ENCODE measurements at regions not wholly inside any gene's neighbourhood (a gene's known extent, or its start where the extent isn't known, plus 50 kb on each side); places are given as distances from the start of the nearest gene placed in this dataset.

DNA sequence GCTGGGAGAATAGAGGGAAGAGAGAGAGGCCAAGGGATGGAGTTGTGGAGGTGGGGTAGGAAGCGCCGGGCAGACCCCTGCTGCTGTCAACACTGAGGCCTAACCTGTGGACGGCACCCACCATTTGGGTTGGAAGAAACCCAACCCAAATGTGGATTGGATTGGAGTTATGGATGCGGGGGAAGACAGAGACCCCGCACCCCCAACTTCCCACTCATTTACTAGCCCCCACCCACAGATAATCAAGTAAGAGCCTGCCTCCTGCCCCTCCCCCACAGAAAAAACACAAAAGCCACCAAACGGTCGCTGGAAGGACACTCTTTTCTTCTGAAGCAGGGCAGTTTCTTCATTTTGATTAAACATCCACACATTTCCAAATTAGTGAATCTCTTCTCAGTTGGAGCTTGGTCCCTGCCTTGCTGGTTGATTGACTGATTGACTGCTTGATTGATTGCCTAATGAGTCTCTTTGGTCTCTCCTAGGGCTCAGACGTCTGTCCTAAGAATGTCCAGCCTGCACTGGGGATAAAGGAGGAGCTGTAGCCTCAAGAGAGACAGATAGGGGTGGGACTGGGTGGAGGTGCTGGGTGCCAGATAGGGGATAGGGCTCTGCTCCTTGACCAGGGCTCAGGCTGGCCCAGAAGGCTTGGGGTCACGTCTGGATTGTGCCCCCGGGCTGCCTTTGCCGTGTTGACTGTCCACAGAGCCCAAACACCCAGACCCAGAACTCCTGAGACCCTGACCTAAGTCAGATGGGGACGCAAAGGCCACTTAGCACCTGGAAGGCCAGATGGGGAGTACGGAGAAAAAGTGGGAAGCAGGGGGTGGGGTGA lies 74.9 kb upstream of the FOXP4 start:
- DNase-seq (ENCODE audit: low read depth in 2 of 2), result no peak

DNA sequence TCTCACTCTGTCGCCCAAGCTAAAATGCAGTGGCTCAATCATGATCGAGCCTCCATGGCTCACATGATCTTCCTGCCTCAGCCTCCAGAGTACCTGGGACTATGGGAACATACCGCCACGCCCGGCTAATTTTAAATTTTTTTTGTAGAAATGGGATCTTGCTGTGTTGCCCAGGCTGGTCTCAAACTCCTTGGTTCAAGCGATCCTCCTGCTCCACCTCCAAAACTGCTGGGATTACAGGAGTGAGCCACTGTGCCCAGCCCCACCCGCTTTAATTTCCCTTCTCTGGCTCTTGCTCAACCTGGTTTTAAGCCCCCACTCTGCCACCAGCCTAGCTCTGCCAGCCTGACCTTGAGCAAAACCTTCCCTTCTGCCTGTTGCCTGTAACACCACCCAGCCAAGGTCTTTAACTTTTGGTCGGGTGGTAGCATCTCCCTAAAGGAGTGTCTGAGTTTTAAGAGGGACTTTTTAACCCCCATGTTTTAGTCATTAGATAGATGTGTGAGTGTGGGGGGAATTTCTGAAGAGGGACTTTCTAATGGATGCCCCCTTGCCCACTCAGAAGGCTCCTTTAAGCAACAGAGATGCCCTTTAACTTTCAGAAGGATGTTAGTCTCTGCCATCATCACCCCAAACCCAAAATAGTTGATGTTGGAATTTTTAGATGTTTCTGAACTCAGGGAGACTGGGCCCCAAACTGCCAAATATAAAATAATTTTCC lies 71.8 kb upstream of the FOXP4 start:
- DNase-seq (ENCODE audit: low read depth in 2 of 2), result no peak

DNA sequence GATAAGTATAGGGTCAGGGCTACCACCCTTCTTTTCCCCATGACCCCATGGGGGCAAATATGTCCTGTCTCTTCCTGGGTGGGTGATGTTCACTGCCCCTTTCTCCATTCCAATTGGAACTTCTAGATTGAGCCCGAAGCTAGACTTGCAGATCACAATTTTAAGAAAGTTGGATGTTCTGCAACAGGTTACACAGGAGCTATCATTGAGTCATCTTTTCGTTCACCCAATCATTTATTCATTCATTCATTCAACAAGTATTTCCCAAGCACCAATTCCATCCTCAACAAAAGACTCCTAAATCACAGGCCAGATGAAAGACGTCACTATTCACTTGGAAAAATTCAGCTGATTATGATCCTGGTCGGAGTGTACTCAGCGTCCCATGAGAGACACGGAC lies 71.0 kb upstream of the FOXP4 start:
- DNase-seq (ENCODE audit: low read depth in 2 of 2), result no peak

DNA sequence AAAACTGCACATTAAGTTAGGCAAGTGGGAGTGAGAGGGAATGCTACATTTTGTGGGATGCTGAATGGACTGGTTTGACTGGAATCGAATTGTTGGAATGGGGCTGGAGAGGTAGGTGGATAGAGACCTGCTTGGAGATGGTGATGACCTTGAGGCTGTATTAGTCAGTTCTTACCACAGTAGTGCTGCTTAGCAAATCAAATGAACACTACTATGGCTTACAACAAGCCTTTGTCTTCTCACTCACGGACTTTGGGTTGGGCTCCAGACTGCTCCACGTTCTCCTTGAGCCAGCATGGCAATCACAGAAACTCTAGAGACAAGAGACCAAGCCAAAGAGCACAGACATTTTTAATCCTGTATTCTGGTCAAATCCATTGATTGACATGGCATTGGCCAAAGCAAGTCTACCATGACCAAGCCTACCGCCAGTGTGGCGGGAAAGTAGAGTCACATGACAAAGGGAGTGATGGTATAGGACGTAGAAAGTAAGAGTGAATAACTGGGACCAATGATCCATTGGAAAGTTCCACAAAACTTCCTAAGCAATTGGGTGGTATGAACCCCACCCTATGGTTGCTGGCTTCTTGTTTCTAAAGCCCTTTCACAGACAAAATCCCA lies 70.3 kb upstream of the FOXP4 start:
- no peak for DNase-seq (ENCODE audit: low read depth in 2 of 2)

DNA sequence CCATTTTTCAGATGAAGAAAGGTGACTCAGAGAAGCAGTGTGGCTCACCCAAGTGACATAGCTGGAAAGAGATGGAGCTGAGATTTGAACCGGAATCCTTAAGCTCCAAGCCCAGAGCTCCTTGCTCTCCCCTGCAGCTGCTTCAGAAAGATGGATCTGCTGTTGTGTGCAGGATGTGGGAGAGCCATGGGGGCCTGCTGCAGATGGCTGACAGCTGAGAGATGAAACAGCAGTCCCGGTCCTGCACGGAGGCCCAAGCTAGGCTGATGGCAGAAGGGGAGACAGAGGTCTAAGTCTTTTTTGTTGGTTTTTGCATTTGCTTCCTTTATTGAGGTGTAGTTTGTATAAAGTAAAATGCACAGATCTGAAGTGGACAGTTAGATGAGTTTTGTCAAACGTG lies 69.8 kb upstream of the FOXP4 start:
- no peak for DNase-seq (ENCODE audit: low read depth in 2 of 2)

DNA sequence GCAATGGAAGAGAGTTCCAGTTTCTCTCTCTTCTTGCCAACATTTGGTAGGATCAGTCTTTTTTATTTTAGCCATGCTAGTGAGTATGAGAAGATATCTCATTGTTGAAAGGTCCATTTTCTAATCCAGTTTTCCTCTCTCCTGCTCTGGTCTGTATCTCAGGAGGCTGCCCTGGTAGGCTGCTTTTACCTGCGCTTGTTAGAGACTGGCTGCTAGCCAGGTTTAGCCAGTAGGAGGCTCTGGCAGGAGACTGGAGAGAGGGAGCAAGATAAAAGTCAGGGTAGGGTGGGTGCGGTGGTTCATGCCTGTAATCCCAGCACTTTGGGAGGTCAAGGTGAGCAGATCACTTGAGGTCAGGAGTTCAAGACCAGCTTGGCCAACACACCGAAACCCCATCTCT lies 68.6 kb upstream of the FOXP4 start:
- no peak for DNase-seq (ENCODE audit: low read depth in 2 of 2)

DNA sequence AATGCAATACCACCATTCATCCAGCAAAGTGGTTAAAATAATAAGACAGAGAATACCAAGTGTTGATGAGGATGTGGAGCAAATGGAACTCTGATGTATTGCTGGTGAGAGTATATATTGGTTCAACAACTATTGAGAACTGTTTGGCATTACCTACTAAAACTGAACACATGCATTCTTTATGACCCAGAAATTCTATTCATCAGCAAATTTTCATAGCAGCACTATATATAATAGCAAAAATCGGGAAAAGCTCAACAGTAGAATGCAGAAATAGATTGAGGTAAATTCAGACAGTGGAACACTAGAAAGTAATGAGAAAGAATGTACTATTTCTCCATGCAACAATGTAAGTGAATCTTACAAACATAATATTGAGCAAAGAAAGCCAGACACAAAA lies 62.2 kb upstream of the FOXP4 start:
- DNase-seq (ENCODE audit: low read depth in 2 of 2), result no peak

DNA sequence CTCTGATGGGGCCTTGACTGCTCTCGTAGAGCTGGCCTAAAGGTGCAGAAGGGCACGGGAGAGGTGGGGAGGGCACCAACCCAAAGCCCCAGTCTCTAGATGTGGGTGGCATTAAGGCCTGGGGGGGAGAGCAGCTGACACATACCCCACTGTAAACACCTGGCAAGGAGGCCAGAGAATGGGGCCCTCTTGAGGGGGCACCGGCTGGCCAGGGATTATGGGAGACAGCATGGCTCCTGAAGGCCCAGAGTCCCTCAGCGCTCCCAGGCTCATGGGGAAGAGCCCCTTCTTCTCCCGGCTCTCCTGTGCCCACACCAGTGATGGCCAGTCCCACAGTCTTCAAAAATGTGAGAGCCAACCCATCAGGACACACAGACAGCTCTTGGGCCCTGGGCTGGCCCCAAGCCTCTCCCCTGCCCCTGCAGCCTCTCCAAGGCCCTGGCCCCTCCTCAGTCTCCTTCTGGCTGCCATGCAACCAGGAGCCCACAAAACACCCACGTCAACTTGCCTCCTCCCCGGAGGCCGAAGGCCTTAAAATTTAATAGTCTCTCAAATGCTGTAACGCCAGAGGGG lies 58.2 kb upstream of the FOXP4 start:
- DNase-seq (ENCODE audit: low read depth in 2 of 2), result no peak

DNA sequence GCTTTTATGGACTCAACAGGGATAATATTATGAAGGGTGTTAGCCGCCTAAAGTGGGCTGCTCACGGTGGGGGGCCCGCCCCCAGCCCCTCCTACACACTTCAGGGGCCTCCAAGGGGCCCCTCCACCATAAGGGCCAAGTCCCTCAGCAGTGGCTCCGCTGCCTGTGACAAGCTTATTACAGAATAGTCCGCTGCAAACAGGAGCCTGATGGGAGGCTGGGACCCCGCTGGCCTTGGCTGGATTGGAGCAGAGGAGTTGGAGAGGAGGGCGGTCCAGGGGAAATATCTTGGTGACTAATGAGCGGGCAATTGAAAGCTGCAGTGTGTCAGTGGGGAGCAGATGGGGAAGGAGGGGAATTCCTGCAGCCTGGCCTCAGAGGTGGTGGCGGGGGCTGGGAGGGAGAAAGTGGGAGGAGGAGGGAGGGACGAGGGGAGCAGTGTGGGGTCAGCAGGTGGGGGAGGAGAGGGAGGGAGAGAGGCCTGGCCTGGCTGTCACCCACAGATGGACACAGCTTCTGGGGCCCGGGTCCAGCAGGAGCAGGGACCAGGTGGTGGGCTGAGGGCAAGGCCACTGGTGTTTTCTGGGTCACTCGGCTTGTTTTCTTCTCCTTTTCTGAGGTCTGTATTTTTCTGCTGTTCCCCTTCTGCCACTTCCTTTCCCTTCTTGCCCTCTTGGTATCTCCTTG lies 57.6 kb upstream of the FOXP4 start:
- peak; percentile 66 to 70 for DNase-seq (ENCODE audit: low read depth in 2 of 2)

DNA sequence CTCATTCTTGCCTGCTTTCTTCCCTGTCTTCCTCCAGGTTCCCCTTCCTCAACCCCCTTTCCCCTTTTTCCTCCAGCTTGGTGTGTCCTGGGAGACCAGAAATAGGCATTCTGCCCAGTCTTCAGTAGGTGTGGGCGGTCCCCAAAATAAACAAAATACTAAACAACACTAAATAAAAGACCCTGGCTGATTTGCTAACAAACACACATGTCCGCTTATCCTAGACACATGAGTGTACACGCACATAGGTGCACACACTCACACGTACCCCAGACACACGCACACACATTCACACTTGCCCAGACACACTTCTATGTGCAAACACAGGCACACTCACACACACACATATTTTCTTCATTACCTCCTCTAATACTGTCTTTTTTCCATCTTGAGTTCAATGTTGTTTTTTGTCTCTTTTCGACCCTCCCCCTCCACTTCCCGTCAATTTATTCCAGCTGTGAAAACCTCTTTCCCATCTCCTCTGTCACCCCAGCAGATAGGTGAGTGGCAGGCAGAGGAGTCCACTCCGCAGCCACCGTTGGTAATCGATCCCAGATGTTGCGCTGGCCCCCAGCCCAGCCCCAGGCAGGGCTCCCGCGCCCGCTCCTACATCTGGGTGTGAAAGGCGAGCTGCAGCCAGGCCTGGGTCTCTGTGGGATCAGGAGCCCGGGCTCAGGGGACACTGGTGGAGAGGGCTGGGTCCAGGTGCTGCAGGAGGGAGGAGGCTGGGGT lies 56.9 kb upstream of the FOXP4 start:
- DNase-seq (ENCODE audit: low read depth in 2 of 2), result peak; percentile 84 to 85

DNA sequence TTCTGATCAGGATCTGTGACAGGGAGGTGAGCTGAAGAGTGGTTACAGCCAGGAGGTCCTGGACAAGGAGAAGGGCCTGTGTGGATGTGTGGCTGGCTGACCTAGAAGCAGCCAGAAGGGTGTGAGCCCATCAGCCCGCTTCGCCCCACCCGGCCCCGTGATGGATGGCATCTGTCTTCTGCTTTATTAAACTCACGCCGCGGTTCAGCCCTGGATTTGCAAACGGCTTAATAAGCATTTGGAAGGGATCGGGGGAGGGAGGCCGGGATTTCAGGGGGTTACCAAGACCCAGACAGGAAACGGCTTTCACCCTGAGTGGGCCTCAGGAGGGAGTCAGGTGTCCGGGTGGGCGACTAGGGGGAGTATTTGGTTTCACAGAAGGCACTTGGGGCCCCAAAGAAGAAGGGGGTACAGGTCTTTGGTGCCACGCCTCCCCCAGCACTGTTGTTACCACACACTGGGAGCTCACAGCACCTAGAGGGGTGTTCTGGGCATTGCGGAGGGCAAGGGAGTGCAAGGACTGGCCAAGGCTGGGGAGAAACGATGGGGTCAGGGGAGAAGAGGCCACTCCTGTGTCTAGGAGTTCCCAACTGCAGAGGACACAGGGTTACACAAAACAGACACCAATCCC lies 53.8 kb upstream of the FOXP4 start:
- no peak for DNase-seq (ENCODE audit: low read depth in 2 of 2)

DNA sequence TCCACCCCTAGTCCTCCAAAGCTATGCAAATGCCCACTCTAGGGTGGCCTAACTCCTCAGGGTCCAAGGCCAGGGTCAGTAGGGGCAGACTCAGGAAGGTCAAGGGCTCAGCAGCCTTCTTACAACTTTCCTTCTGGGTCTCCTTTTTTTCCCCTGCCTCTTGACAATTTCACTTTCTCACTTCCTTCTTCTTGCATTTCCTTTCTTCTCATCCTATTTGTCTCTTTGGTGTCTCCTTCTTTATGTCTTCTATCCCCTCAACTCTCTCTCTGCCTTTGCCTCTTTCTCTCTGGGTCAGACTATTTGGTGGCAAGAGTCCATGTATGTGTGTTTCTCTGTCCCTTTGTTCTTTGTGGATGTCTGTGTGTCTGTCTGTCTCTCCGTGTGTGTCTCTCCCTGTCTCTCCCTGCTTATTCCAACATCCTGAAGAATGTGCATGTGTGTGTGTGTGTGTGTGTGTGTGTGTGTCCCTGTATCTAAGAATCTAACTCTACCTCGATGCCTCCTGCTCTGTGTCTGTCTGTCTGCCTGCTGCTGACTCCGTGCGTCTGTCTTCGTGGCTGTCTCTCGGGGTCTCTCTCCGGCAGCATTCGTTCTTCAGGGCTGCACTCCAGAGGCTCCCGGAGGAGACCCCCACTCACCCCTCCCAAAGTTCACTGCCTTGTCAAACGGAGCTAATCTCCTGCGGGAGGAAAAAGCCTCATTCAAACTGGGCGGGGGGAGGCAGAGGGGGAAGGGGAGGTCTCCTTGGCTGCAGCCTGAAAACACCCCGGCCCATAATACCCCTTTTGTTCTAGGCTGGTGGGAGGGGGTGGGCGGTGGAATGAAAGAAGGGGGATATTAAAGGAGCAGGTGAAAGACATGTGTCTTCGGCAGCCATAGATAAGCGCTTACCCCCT lies 51.7 kb upstream of the FOXP4 start:
- no peak for DNase-seq (ENCODE audit: low read depth in 2 of 2)
